ENCODE measurements at regions not wholly inside any gene's neighbourhood (a gene's known extent, or its start where the extent isn't known, plus 50 kb on each side); places are given as distances from the start of the nearest gene placed in this dataset.

DNA sequence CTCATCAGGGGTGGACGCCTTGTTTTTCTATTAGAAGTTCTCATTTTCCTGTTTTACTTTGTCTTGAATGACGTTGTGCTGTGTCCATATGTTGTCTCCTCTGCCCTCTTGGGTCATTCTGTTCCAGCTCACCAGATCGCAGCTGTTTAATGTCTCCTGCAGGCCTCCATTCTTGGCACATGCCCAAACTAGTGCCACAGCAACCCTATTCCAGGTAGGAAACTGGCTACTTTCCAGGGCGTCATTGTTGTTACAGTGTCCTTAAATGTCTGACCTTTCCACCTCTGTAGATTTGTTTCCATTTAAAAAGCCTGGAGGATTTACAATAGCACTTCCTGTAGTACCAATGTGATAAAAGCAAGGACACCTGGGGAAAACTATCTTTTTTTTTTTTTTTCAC, 500.7 kb downstream of the METTL4 start:
- TF ChIP-seq, protein P1, sequence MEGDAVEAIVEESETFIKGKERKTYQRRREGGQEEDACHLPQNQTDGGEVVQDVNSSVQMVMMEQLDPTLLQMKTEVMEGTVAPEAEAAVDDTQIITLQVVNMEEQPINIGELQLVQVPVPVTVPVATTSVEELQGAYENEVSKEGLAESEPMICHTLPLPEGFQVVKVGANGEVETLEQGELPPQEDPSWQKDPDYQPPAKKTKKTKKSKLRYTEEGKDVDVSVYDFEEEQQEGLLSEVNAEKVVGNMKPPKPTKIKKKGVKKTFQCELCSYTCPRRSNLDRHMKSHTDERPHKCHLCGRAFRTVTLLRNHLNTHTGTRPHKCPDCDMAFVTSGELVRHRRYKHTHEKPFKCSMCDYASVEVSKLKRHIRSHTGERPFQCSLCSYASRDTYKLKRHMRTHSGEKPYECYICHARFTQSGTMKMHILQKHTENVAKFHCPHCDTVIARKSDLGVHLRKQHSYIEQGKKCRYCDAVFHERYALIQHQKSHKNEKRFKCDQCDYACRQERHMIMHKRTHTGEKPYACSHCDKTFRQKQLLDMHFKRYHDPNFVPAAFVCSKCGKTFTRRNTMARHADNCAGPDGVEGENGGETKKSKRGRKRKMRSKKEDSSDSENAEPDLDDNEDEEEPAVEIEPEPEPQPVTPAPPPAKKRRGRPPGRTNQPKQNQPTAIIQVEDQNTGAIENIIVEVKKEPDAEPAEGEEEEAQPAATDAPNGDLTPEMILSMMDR (IDR thresholded peaks at IDR 0.05; ENCODE audit: insufficient read depth, low read length): no peak
- TF ChIP-seq REST (IDR thresholded peaks at IDR 0.05; ENCODE audit: insufficient replicate concordance, low read depth): no peak

Measured in HL-60 (cell line).